ES-I3 (cell line): ENCODE measurements at regions not wholly inside any gene's neighbourhood (a gene's known extent, or its start where the extent isn't known, plus 50 kb on each side); places are given as distances from the start of the nearest gene placed in this dataset.

Experiments used
- H3K36me3 ChIP-seq: 2 replicates; pipeline ENCODE4 v1.6.1; 2013; ENCODE audit warnings: mild to moderate bottlenecking, low read length, control low read depth, moderate library complexity; ENCODE audit not compliant: insufficient read depth
- H3K4me1 ChIP-seq: 2 replicates; pipeline ENCODE4 v1.6.1; 2013; ENCODE audit warnings: mild to moderate bottlenecking, control low read depth, low read length; ENCODE audit not compliant: insufficient read depth
- H3K9ac ChIP-seq: 2 replicates; pipeline ENCODE4 v1.6.1; 2013; ENCODE audit warnings: low read depth, mild to moderate bottlenecking, low read length, moderate library complexity
- H3K9me3 ChIP-seq: 2 replicates; pipeline ENCODE4 v1.6.1; 2013; ENCODE audit warnings: mild to moderate bottlenecking, low read length, moderate library complexity; ENCODE audit not compliant: control insufficient read depth, insufficient read depth

GRCh38 chr20:62587757-62588402, 54.4 kb upstream of the SLCO4A1 start:
- H3K9me3 ChIP-seq = no peaks in the 10 kb centered on the region
- no peaks in the 10 kb centered on the region; the same call in 1 of the 2 replicates for H3K4me1 ChIP-seq
- no peaks in the 10 kb centered on the region for H3K36me3 ChIP-seq
- H3K9ac ChIP-seq = no peak overlapping the region

GRCh38 chr20:62588458-62589149, 53.7 kb upstream of the SLCO4A1 start:
- H3K4me1 ChIP-seq = no peaks in the 10 kb centered on the region; the same call in 1 of the 2 replicates
- H3K9me3 ChIP-seq = no peaks in the 10 kb centered on the region
- no peak overlapping the region for H3K9ac ChIP-seq
- H3K36me3 ChIP-seq = no peaks in the 10 kb centered on the region

- Histone ChIP-seq H3K9me3 (no peaks in the 10 kb centered on the region), H3K9ac (no peak overlapping the region), H3K4me1 (no peaks in the 10 kb centered on the region; the same call in 1 of the 2 replicates), H3K36me3 (no peaks in the 10 kb centered on the region)
These were observed 53.2 kb upstream of the SLCO4A1 start for GRCh38 chr20:62589150-62589498.

DNA sequence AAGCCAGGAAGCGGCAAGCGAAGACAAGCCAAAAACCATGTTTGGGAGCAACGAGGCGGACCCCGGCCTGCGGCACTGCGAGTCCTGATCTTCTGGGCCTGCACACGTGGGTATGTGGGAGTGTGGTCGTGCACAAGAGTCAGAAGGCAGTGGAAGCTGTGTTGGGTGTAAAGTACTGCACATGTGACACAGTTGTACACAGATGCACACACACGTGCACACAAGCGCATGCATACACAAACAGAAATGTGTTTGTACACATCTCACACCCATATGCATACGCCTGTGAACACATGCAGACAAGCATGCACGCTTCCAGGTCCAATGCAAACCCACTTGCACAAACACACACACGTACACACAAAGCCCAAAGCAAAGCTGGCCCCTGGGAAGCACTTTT, 52.6 kb upstream of the SLCO4A1 start:
- no peaks in the 10 kb centered on the region for H3K36me3 ChIP-seq
- H3K4me1 ChIP-seq = no peaks in the 10 kb centered on the region; the same call in 1 of the 2 replicates
- H3K9me3 ChIP-seq = no peaks in the 10 kb centered on the region
- H3K9ac ChIP-seq = no peak overlapping the region

DNA sequence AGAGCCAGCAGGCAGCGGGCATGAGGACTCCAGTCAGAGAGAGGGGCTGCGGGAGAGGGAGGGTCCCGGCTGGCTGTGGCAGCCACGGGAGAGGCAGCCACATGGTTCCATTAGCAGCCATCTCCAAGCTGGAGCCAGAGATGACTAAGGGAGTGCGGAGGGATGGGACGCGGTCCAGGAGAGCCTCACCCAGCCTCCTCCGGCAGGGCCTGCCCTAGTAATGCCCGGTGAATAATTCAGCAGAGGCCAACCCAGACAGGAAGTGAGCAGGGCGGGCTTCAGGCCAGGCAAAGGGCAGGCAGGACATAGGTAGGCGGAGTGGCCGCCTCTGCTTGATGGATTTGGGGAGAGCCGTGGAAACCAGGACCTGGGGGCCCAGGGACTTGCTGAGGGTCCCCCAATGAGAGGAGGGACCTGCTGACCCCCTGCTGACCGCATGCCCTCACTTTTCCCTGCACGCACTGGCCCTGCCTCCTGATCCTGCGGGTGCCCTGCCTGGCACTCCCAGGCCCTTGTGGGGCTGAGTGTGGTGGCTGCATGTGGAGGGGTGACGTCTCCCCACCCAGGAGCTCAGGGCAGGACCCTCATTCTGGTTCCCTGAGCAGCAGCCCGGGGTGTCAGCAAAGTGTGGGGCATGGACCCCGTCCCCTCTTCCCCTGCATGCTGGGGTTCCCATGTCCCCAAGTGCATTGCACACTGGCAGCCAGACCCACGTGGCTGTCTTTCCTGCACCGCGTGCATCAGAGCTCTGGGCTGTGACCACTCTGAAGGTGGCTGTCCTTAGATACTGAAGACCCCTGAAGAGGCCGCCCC, 51.8 kb upstream of the SLCO4A1 start:
- Histone ChIP-seq H3K36me3 (no peaks in the 10 kb centered on the region), H3K9me3 (no peaks in the 10 kb centered on the region), H3K4me1 (no peaks in the 10 kb centered on the region; the same call in 1 of the 2 replicates), H3K9ac (no peak overlapping the region)

- H3K36me3 ChIP-seq = no peaks in the 10 kb centered on the region
- H3K9ac ChIP-seq = no peak overlapping the region
- no peaks in the 10 kb centered on the region for H3K9me3 ChIP-seq
- no peaks in the 10 kb centered on the region; the same call in 1 of the 2 replicates for H3K4me1 ChIP-seq
These were observed 51.2 kb upstream of the SLCO4A1 start for GRCh38 chr20:62591122-62591468.

DNA sequence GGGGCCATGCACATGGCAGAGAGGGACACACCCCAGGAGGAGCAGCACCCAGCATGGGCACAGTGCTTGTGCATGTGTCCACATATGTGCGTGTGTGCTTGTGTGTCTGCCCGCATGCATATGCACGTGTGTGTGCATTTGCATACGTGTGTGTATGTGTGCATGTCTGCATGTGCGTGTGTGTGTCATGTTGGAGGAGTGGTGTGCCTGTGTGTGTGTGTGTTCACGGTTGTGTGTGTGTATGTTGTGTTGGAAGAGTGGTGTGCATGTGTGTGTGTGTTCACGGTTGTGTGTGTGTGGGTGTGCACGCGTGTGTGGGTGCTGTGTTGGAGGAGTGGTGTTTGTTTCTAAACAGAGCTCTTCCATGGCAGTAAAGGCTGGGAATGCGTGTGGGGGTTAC, 50.7 kb upstream of the SLCO4A1 start:
- no peaks in the 10 kb centered on the region; the same call in 1 of the 2 replicates for H3K4me1 ChIP-seq
- H3K9ac ChIP-seq = no peak overlapping the region
- no peaks in the 10 kb centered on the region for H3K36me3 ChIP-seq
- no peaks in the 10 kb centered on the region for H3K9me3 ChIP-seq
